Activated T-helper 17 cell treated with anti-CD3 and anti-CD28 coated beads, Interleukin-2, amount 50 U/mL, for 72 hours (primary cell): ENCODE measurements at regions not wholly inside any gene's neighbourhood (a gene's known extent, or its start where the extent isn't known, plus 50 kb on each side); places are given as distances from the start of the nearest gene placed in this dataset.
A peak's percentile ranks its signal among the peaks of the same experiment; 100 is the strongest.

Source experiments
- ATAC-seq: fragments of 150-1000 bp; cut with Tn5 transposase; replicated peaks from 2 replicates; pipeline ENCODE4 v1.10.0; 2021; ENCODE audit warnings: mild to moderate bottlenecking, moderate library complexity
- H3K27ac Mint-ChIP-seq: one replicate; pipeline ENCODE4 v1.8.0; 2022; ENCODE audit warnings: mixed read lengths
- H3K27me3 Mint-ChIP-seq: one replicate; pipeline ENCODE4 v1.8.0; 2022; ENCODE audit warnings: mixed read lengths
- H3K36me3 Mint-ChIP-seq: one replicate; pipeline ENCODE4 v1.8.0; 2022; ENCODE audit warnings: low read depth, mild to moderate bottlenecking, mixed read lengths
- H3K4me1 Mint-ChIP-seq: one replicate; pipeline ENCODE4 v1.8.0; 2022; ENCODE audit warnings: mixed read lengths
- H3K4me3 Mint-ChIP-seq: one replicate; pipeline ENCODE4 v1.8.0; 2022; ENCODE audit warnings: mild to moderate bottlenecking, mixed read lengths
- H3K9me3 Mint-ChIP-seq: one replicate; pipeline ENCODE4 v1.8.0; 2022; ENCODE audit warnings: mixed read lengths

DNA sequence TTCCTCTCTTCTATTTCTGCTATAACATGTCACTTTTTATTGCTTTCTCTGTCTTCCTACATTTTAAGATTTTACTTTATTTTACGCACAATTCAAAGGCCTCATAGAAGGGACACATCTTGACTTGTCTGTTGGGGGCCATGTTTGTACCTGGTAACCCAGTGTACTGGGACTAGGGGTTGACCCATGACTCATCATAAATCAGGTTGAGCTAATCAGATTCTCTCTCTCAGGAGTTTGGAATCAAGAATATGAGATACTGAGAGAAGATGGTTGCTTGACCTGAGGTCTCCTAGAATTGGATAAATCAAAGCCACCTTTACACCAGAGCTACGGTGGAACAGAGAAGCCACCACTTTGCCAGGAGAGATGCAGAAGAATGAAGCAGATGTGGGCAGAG lies 153.0 kb downstream of the UXS1 start:
- Mint-ChIP-seq H3K4me1 (peaks cover 9% of the 10 kb centered on the region), H3K4me3 (no peak overlapping the region), H3K27ac (no peak overlapping the region), H3K36me3 (no peaks in the 10 kb centered on the region), H3K27me3 (no peaks in the 10 kb centered on the region), H3K9me3 (no peaks in the 10 kb centered on the region)
- ATAC-seq = no peak

DNA sequence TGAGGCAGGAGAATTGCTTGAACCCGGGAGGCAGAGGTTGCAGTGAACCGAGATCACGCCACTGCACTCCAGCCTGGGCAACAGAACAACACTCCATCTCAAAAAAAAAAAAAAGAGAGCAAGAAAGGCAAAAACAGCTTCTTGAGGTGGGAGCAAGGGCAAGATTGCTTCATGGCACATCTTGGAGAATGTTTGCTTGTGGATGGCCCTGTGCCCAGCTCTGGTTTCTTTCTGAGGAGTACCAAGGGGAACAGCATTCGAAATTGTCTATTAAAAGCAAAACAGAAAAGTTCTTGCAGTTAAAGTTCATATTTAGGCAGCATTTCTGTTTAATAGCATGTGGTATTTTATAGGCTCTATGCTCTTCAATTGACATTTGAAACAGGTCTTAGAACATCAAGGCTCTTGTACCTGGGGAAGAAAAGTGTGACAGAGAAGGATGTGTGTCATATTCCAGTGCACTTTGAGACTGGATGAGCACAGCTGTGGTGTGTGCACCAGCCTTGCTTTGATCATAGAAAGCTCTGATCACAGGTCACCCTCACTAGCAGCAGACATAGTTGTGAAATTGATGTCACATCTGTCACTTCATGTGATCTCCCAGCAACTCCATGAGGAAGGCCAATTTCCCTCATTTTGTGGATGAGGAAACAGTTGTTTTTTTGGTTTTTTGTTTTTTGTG lies 154.3 kb downstream of the UXS1 start:
- H3K27ac Mint-ChIP-seq = no peak overlapping the region
- H3K4me1 Mint-ChIP-seq = peaks cover 9% of the 10 kb centered on the region
- H3K36me3 Mint-ChIP-seq = no peaks in the 10 kb centered on the region

DNA sequence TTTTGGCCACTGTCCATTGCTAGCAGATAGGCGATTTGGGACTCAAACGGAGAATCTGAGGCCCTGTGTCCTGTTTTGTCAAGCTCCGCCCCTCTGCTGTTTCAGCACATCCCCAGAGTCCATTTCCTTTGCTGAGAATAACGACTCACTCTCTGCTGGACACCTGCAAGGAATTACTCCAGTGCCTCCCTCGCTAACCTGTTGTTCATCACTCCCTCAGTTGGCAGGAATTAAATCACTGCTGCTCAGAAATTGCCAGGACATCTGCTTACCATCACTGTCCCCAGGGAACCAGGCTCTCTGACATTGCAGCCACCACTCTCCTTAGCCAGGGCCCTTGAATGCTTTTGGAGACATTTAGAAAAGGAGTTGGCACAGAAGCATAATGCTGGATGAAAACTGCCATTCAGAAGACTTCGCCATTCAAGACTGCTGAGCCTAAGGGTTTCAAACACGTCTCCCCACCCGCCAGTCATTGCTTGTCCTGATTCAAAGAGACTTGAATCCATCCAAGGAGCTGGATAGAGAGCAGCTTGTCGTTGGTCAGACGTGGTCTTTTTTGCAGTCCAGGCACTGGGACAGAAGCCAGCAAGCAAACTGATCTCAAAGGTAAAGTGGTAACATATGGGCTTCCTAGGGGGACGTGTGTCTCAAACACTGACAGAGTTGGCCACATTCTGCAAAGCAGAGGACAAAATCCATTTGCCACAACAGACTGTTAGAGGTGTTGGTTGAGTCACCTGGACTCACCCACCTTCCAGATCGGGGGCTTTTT lies 155.3 kb downstream of the UXS1 start:
- Mint-ChIP-seq H3K27me3 (no peaks in the 10 kb centered on the region), H3K27ac (no peak overlapping the region), H3K4me1 (peaks cover 9% of the 10 kb centered on the region), H3K4me3 (no peak overlapping the region), H3K36me3 (no peaks in the 10 kb centered on the region), H3K9me3 (no peaks in the 10 kb centered on the region)
- no peak for ATAC-seq

More for the DNA sequence above, 154.3 kb downstream of the UXS1 start:
- Mint-ChIP-seq H3K4me3 (no peak overlapping the region), H3K9me3 (no peaks in the 10 kb centered on the region), H3K27me3 (no peaks in the 10 kb centered on the region)
- no peak for ATAC-seq

DNA sequence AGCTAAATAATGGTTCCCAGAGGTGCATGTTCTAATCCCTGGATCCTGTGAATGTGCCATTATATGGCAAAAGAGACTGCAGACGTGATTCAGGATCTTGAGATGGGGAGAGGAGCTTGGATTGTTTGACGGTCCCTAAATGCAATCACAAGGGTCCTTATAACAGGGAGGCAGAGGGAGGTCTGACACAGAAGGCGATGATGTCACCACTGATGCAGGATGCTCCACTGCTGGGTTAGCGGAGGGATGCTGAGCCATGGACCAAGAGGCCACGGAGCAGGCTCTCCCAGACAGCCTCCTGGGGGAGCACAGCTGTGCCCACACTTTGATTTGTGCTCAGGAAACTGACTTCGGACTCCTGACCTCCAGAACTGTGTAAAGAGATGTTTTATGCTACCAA lies 156.2 kb downstream of the UXS1 start:
- Mint-ChIP-seq H3K27me3 (no peaks in the 10 kb centered on the region), H3K27ac (no peak overlapping the region), H3K36me3 (no peaks in the 10 kb centered on the region), H3K9me3 (no peaks in the 10 kb centered on the region), H3K4me1 (peaks cover 5% of the 10 kb centered on the region), H3K4me3 (no peak overlapping the region)
- ATAC-seq = no peak

DNA sequence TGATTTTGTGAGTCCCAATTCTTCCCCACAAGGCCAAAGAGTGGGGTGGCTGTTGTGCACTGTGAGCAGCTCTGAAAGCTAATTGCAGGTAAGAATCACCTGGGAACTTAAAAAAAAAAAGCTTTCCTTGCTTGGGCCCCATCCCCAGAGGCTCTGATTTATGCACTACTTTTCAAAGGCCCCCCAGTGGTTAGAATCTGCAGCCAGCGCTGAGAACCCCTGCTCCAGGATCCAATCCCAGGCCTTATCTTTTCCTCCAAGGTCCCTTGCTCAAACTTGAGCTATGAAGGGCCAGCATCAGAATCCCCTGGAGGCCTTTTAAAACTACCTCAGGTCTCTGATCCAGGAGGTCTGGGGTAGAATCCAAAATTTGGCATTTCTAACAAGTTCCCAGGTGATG lies 156.8 kb downstream of the UXS1 start:
- H3K4me3 Mint-ChIP-seq = no peak overlapping the region
- no peak for ATAC-seq
- peaks cover 5% of the 10 kb centered on the region for H3K4me1 Mint-ChIP-seq
- H3K27me3 Mint-ChIP-seq = no peaks in the 10 kb centered on the region
- no peak overlapping the region for H3K27ac Mint-ChIP-seq
- H3K36me3 Mint-ChIP-seq = no peaks in the 10 kb centered on the region
- H3K9me3 Mint-ChIP-seq = no peaks in the 10 kb centered on the region

DNA sequence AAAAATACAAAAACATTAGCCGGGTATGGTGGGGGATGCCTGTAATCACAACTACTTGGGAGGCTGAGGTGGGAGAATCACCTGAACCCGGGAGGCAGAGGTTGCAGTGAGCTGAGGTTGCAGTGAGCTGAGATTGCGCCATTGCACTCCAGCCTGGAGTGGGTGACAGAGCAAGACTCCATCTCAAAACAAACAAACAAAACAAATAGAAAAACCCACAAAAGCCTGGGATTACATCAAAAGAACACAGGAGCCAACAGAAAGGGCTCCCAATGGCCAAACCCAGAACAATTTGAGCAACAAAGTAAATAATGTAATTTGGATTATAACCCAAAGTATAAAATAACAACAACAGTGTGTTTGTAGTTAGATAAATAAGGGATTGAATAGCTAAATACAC lies 159.8 kb downstream of the UXS1 start:
- Mint-ChIP-seq H3K27me3 (no peaks in the 10 kb centered on the region), H3K4me3 (no peak overlapping the region), H3K9me3 (no peaks in the 10 kb centered on the region), H3K27ac (no peak overlapping the region), H3K4me1 (peaks cover 14% of the 10 kb centered on the region), H3K36me3 (no peaks in the 10 kb centered on the region)
- ATAC-seq = no peak

DNA sequence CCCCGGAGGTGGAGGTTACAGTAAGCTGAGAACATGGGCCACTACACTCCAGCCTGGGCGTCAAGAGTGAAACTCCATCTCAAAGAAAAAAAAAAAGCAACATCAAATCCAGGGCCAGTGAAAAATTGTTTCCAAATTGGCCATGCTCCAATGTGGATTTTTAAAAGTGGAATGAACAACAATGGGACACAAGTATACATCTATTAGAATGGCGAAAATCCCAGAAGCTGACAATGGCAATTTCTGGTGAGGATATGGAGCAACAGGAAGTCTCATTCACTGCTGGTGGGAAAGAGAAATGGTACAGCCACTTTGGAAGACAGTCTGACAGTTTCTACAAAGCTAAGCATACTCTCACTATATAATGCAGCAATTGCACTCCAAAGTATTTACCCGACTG lies 161.4 kb downstream of the UXS1 start:
- Mint-ChIP-seq H3K4me3 (no peak overlapping the region), H3K27me3 (no peaks in the 10 kb centered on the region), H3K36me3 (no peaks in the 10 kb centered on the region), H3K27ac (no peak overlapping the region), H3K4me1 (peaks cover 12% of the 10 kb centered on the region), H3K9me3 (no peaks in the 10 kb centered on the region)
- no peak for ATAC-seq

DNA sequence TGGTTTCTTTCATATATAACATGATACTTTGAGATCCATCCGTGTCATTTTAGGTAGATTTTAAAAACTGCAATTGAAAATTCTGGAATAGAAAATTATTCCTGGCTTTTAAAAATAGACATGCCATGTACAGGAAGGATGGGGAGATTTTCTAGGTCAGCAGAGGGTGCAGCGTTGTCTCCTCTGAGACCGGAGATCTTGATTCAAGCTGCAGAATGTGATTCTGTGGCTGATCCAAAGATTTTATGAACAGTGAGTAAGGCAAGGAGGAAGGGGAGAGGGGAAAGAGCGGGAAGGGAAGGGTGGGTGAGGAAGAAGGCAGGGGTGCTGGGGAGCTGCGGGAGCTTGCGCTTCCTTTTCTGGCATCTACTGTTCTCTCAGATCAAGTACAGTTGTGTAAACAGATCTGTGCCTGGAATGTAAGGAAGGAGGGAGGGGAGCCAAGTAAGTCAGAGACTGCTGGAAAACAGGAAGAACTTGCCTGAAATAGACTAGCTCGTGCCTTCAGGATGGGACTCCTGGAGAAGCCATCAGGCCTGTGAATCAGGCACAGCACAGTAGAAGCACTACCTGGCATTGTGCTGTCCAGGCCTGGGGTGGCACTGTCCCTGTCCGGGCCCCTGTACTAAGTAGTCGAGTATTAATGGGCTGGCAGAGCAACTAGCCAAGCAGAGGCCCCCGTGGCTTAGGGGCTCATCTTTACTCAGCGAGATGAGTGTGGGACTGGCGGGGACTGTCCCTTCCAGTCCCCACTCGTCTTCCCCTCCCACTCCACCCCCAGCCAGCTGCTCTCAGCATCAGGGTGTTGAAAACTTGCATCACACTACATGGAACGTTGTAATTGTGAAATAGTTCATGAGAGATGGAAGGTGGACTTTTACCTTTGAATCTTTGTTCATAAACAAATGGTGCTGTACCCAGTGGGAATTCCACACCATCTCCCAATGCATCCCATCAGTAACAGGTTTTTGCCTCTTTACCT lies 163.5 kb downstream of the UXS1 start:
- peak; percentile 84 for ATAC-seq
- peak overlapping the region; percentile 72 for H3K27ac Mint-ChIP-seq

DNA sequence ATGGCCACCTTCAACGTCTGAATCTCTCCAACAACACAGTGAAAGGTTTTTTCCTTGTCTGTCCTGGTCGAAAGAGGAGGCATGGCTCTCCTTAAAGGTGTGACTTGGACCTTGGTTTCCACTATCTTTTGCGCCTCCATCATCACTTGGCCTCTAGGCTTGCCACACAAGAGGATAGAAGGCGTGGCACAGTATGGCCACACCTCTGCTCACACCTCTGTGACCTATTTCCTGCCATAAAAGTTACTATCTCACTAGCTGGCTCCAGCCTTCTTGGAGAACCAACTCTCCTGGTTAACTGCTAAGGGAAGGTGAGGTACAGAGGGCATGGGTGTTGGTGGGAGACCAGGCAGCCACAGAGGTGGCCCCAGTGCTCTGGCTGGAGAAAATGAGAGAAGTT lies 165.9 kb downstream of the UXS1 start:
- H3K4me1 Mint-ChIP-seq = peaks cover 12% of the 10 kb centered on the region
- H3K36me3 Mint-ChIP-seq = no peaks in the 10 kb centered on the region
- H3K27me3 Mint-ChIP-seq = no peaks in the 10 kb centered on the region
- H3K9me3 Mint-ChIP-seq = no peaks in the 10 kb centered on the region
- ATAC-seq = no peak
- no peak overlapping the region for H3K4me3 Mint-ChIP-seq
- H3K27ac Mint-ChIP-seq = no peak overlapping the region

More for the DNA sequence above, 163.5 kb downstream of the UXS1 start:
- Mint-ChIP-seq H3K9me3 (no peaks in the 10 kb centered on the region), H3K36me3 (no peaks in the 10 kb centered on the region), H3K4me3 (no peak overlapping the region), H3K4me1 (peaks cover 12% of the 10 kb centered on the region), H3K27me3 (no peaks in the 10 kb centered on the region)

DNA sequence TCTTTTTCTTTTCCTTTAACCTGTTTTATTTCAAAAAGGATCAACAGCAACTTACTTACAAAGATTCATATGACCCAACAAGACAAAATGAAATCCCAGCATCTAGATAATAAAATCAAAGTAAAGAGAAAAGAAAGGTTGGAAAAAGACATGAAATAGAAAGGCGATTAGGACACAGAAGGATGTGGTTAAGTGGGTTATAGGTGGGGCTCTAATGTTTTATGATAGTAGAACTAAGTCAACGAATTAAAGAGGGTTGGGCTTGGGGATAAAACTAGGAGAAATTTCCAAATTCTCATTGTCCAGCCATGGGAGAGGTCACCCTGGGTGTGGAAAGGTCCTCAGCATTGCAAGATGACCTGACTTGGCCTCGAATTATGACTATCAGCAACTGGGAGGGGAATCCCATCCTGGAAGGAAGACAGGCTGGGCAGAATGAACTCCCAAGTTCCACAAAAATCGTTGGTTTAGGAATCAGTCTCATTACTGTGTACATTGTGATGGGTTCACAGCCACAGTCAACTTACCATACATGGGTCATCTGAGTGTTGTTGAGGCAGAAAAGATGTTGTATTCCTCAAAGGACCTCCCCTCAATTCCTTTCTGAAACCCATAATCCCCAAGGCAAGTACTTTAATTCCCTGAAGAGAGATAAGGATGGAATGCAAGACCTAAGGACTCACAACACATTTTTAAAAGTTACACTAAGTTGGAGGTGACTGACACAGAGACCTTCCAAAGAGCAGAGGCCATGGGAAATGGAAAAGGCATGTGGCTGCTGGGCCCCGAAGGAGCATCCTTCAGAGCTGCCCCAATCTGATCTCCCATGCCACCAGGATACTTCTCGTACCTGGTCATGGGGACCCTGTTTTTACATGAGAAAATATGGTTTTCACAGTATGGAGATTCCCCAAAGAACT lies 167.6 kb downstream of the UXS1 start:
- no peaks in the 10 kb centered on the region for H3K9me3 Mint-ChIP-seq
- peaks cover 12% of the 10 kb centered on the region for H3K4me1 Mint-ChIP-seq
- peak overlapping the region; percentile 11 for H3K27ac Mint-ChIP-seq
- no peaks in the 10 kb centered on the region for H3K36me3 Mint-ChIP-seq
- H3K27me3 Mint-ChIP-seq = no peaks in the 10 kb centered on the region
- ATAC-seq = no peak
- no peak overlapping the region for H3K4me3 Mint-ChIP-seq

DNA sequence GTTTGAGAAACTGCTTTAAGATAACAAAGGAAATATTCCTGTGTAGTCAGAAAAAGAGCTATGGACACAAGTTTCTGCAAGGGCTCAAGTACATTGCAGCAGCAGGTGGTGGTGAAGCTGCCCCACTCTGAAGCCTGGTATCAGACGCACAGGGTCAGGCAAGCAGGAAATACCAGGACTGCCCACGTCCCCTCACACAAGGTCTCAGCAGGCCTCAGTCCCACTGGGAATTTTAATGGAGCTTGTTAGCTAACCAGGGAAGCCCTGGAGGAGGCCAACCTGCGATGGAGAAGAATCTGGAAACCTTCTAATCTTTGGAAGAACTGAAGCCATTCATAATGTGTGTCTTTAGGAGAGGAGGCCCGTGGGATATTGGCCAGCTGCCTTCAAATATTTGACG lies 168.3 kb downstream of the UXS1 start:
- ATAC-seq = no peak
- no peak overlapping the region for H3K4me3 Mint-ChIP-seq
- H3K4me1 Mint-ChIP-seq = peaks cover 12% of the 10 kb centered on the region
- H3K27me3 Mint-ChIP-seq = no peaks in the 10 kb centered on the region
- H3K27ac Mint-ChIP-seq = peak overlapping the region; percentile 11
- H3K9me3 Mint-ChIP-seq = no peaks in the 10 kb centered on the region
- H3K36me3 Mint-ChIP-seq = no peaks in the 10 kb centered on the region

DNA sequence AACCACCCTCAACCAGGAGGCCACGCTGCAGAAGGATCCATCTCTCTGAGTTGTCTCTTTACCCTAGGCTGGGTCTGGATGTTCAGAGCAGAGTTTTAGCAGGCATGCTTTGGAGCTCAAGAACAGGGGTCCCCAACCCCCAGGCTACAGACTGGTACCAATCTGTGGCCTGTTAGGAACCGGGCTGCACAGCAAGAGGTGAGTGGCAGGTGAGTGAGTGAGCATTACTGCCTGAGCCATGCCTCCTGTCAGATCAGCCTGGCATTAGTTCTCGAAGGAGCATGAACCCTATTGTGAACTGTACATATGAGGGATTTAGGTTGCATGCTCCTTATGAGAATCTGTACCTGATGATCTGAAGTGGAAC lies 172.5 kb downstream of the UXS1 start:
- no peak for ATAC-seq
- Mint-ChIP-seq H3K9me3 (no peaks in the 10 kb centered on the region), H3K27ac (no peak overlapping the region), H3K36me3 (no peaks in the 10 kb centered on the region), H3K4me3 (no peak overlapping the region), H3K4me1 (peaks cover 4% of the 10 kb centered on the region), H3K27me3 (no peaks in the 10 kb centered on the region)

DNA sequence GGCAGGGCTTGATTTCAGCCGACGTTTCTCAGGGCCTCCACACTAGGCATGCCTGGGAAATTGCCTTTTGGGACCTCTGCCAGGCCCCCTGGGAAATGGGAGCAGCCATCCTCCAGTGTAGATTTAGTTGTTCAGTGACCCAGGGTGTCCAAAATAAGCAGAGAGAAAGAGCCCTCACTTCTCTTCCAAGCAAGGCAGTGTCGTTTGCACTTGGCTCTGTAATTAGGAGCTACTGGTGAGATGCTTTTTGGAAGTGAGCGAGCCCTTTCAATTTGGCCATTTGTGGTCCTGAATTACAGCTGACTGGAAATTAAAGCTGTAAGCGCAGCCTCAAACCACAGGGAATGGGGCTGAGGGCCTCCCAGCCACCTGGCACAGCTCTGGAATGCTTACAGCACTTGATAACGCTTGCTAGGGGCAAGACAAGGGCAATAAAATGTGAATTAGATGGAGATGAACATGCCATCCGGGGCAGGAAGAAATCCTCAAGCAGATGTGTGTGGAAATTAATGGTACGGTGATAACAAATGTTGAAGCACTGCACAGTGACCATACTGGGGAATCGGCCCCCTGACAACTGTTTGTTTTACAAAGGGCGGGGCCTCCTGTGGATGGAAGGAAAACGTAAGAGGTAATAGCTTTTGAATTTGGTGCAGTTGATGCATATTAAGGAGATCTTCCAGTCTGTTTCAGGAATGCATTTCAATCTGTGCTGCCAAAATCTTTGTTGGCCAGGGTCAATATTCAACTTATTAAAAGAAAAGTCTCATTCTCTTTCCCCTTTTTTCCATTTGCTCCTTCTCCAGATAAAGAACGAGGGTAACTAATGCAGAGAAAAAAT lies 173.1 kb downstream of the UXS1 start:
- H3K36me3 Mint-ChIP-seq = no peaks in the 10 kb centered on the region
- no peak overlapping the region for H3K27ac Mint-ChIP-seq
- H3K27me3 Mint-ChIP-seq = no peaks in the 10 kb centered on the region
- ATAC-seq = no peak
- no peak overlapping the region for H3K4me3 Mint-ChIP-seq
- H3K4me1 Mint-ChIP-seq = peaks cover 4% of the 10 kb centered on the region
- no peaks in the 10 kb centered on the region for H3K9me3 Mint-ChIP-seq
